HG02870 (cell line): ENCODE measurements at regions not wholly inside any gene's neighbourhood (a gene's known extent, or its start where the extent isn't known, plus 50 kb on each side); places are given as distances from the start of the nearest gene placed in this dataset.
"Not testable (repeated sequence)": the region's sequence is repeated elsewhere in the genome, so short reads cannot be mapped to it uniquely, and the experiment has no call there.

Experiments used
- ATAC-seq: cut with Tn5 transposase; IDR thresholded peaks from one replicate; pipeline ENCODE4 v1.9.1; 2021; ENCODE audit warnings: mild to moderate bottlenecking, moderate library complexity; ENCODE audit not compliant: unreplicated experiment

- ATAC-seq: no peak
Measured at GRCh38 chr4:164615964-164616363, 138.0 kb upstream of the SMIM31 start.

DNA sequence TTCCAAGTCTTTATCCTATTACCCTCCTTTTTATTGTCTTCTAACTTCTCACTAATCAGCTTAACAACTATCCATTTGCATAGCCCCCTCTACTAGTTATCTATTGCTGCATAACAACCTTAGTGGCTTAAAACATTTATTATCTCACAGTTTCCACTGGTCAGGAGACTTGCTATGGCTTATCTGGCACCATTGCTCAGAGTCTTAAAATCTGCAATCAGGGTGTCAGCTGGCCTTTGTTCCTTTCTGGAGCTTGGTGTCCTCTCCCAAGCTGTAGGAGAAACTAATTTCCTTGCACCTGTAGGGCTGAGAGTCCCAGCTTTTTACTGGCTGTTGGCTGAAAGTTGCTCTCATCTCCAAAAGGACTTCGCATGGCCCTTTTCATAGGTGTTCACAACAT lies 137.0 kb upstream of the SMIM31 start:
- ATAC-seq: no peak

GRCh38 chr4:164617426-164617825 lies 136.5 kb upstream of the SMIM31 start:
- ATAC-seq: no peak

DNA sequence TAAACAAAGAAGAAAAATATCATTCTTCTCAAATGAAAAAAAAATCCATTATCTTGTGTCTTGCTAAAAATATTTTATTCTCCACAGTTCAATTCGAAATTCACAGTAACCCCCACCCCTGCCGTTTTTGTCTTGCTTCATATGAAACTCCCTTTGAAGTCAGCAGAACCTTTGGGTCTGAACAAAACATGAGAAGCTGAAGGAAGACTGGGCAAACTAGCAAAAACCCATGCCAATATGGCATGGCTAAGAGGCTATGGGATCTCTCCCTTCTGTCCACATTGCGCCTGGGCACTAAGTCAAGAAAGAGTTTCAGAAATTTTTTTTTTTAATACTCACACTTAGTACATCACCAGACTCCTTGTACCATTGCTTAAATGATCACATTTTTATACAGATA lies 136.0 kb upstream of the SMIM31 start:
- no peak for ATAC-seq

- no peak for ATAC-seq
Measured at GRCh38 chr4:164621886-164622521, 131.9 kb upstream of the SMIM31 start.

- ATAC-seq: no peak
Measured at GRCh38 chr4:164623099-164623498, 130.8 kb upstream of the SMIM31 start.

DNA sequence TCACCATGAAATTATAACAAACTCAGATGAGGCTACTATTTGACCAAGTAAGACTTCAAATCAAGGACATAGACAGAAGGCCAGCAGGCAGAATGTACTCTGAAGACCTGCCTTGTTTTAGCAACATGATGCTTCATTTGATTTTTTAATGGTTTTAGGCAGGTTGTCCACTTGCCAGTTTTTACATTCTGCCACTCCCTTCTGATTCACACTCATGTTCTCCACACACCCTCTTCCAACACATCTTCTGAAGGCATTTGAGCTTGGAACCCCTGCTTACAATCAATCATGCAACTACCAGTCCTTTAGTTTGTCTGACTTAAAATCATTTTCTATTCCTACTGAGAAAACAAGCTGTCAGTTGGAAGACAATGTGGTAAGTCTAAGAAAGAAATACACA lies 114.9 kb upstream of the SMIM31 start:
- no peak for ATAC-seq

DNA sequence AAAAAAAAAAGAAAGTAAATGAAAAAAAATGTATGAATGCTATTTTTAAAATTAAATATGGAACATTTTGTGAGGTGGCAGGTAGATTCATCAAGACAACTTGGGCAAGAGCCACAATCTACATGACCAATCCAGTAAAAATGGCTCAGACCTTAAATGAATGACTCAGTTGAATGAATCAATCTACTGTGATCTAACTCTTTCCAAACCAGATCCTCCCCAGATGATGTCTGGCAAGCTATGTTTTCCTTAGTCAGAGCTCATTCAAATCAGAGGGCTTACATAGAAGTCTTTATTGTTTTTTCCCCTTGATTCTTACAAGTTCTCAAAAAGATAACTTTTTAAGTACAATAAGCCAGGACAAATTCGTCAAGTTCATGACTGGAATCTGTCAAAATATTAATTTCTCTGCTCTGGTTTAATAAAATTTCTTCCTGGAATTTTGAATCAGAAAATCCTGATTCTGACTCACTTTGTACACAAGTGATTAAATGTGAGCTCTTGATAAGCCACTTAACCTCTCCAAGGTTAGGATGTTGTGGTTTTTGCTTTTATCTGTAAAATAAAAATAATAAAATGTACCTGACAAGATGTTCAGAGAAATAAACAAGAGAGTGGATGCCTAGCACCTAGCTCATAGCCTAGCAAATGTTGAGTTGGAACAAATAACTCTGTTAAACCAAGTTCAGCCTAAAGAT lies 105.6 kb upstream of the SMIM31 start:
- no peak for ATAC-seq

DNA sequence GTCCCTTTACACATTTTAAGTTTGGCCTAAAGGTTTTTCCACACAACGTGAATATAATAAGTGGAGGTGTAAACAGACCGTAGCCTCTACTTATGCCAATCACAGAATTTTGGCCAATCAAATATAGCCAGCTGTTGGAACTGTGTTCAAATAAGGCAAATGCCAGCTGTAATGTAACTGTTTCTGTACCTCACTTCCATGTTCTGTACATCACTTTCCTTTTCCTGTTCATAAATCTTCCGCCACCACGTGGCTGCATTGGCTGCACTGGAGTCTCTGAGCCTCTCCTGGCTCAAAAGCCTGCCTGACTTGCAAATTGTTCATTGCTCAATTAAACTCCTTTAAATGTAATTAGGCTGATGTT lies 105.1 kb upstream of the SMIM31 start:
- ATAC-seq: no peak

DNA sequence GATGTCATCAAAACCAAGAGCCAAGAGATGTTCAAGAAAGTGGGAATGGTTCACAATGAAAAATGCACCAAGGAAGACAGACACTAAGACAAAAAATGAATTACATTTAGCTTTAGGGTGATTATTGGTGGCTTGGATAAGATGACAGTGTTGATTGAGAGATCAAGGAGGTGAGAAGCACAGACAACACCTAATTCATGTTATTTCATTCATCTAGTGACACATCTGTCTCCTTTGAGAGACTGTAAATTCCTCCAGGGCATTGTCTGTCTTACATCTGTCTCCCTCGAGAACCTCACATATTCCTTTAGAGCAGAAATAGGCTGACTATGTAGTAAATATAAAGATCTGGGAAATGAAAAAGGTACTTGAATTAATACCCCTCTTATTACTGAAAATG lies 94.2 kb upstream of the SMIM31 start:
- no peak for ATAC-seq

- not testable (repeated sequence) for ATAC-seq
Measured at GRCh38 chr4:164676152-164676551, 77.8 kb upstream of the SMIM31 start.

DNA sequence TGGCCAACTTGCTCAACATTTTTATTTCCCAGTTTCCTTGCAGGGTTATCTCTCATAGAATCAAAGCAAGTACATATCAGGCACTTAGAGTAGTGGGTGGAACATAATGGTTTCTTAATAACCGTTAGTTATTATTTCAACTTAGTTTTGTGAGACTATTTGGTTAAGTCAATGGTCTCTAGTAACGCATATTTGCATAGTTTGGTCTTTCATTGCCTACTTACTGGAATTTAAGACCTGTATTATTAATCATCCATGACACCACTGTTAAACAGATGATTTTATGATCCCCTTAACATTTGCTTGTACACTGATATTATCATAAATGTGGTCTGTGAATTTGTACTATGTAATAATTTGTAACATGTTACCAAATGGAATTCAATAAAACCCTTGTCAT lies 70.9 kb upstream of the SMIM31 start:
- ATAC-seq: no peak

- no peak for ATAC-seq
Measured at GRCh38 chr4:164695650-164696049, 58.3 kb upstream of the SMIM31 start.

- ATAC-seq: no peak
Measured at GRCh38 chr4:164700471-164700870, 53.5 kb upstream of the SMIM31 start.

GRCh38 chr4:164701665-164702064 lies 52.3 kb upstream of the SMIM31 start:
- peak; percentile 89 for ATAC-seq
